Liver (tissue), 8 donors: ENCODE measurements at regions not wholly inside any gene's neighbourhood (a gene's known extent, or its start where the extent isn't known, plus 50 kb on each side); places are given as distances from the start of the nearest gene placed in this dataset.

ENCODE experiments used
- DNase-seq: peaks from one replicate; pipeline ENCODE4 v3.0.0-alpha.2; 2017; ENCODE audit warnings: low spot score
- H3K27ac ChIP-seq, 2 donors: one replicate each; pipeline ENCODE4 v1.7.0; 2013; ENCODE audit warnings: inconsistent platforms in 2 of 2, low read length in 2 of 2, control low read depth in 1 of 2, low read depth in 1 of 2, mild to moderate bottlenecking in 1 of 2
- H3K27me3 ChIP-seq, 4 donors: one replicate each; pipeline versions ENCODE4 v1.6.1 to v1.7.0; 2013; ENCODE audit warnings: low read length in 3 of 4, inconsistent platforms in 1 of 4, mild to moderate bottlenecking in 1 of 4, moderate library complexity in 1 of 4; ENCODE audit not compliant: control insufficient read depth in 4 of 4, insufficient read depth in 4 of 4
- H3K36me3 ChIP-seq, 4 donors: one replicate each; pipeline versions ENCODE4 v1.6.1 to v1.7.0; 2013; ENCODE audit warnings: low read length in 3 of 4, mild to moderate bottlenecking in 3 of 4, low read depth in 1 of 4, moderate library complexity in 1 of 4; ENCODE audit not compliant: control insufficient read depth in 4 of 4, insufficient read depth in 3 of 4
- H3K4me1 ChIP-seq, 4 donors: one replicate each; pipeline versions ENCODE4 v1.6.1 to v1.7.0; 2013; ENCODE audit warnings: low read length in 3 of 4, mild to moderate bottlenecking in 3 of 4, moderate library complexity in 1 of 4; ENCODE audit not compliant: control insufficient read depth in 4 of 4, insufficient read depth in 4 of 4
- H3K4me3 ChIP-seq, 3 donors: one replicate each; pipeline versions ENCODE4 v1.6.1 to v1.7.0; 2013; ENCODE audit warnings: low read length in 3 of 3, control low read depth in 1 of 3, low read depth in 1 of 3, mild to moderate bottlenecking in 1 of 3
- H3K9ac ChIP-seq, 2 donors: one replicate each; pipeline ENCODE4 v1.7.0; 2013; ENCODE audit warnings: low read length in 2 of 2, mild to moderate bottlenecking in 2 of 2, moderate library complexity in 2 of 2, control low read depth in 1 of 2, low read depth in 1 of 2
- H3K9me3 ChIP-seq, 4 donors: one replicate each; pipeline versions ENCODE4 v1.6.1 to v1.7.0; 2013; ENCODE audit warnings: low read length in 3 of 4; ENCODE audit not compliant: control insufficient read depth in 4 of 4
- EGR1 ChIP-seq, 2 donors: IDR thresholded peaks; 2 replicates each; pipeline ENCODE4 v1.6.1; 2016 to 2018; ENCODE audit warnings: antibody characterized with exemption in 2 of 2, low read depth in 2 of 2
- FOXA1 ChIP-seq: IDR thresholded peaks from 2 replicates; pipeline ENCODE4 v1.6.1; 2016; ENCODE audit warnings: antibody characterized with exemption
- FOXA2 ChIP-seq: IDR thresholded peaks from 2 replicates; pipeline ENCODE4 v1.6.1; 2016; ENCODE audit warnings: antibody characterized with exemption
- GABPA ChIP-seq, 2 donors: IDR thresholded peaks in 1 of 2; conservative IDR thresholded peaks in 1 of 2; 2 replicates each; pipeline ENCODE4 v1.6.1; 2016; ENCODE audit warnings: antibody characterized with exemption in 2 of 2, mild to moderate bottlenecking in 1 of 2, moderate library complexity in 1 of 2
- HNF4G ChIP-seq: IDR thresholded peaks from 2 replicates; pipeline ENCODE4 v1.6.1; 2016; ENCODE audit warnings: antibody characterized with exemption
- NR2F2 ChIP-seq: IDR thresholded peaks from 2 replicates; pipeline ENCODE4 v1.6.1; 2016; ENCODE audit warnings: antibody characterized with exemption
- RAD21 ChIP-seq, 2 donors: IDR thresholded peaks; 2 replicates each; pipeline ENCODE4 v1.6.1; 2016; ENCODE audit warnings: antibody characterized with exemption in 2 of 2, mild to moderate bottlenecking in 2 of 2
- RXRA ChIP-seq, 2 donors: IDR thresholded peaks; 2 replicates each; pipeline ENCODE4 v1.6.1; 2017 to 2018; ENCODE audit warnings: antibody characterized with exemption in 2 of 2, mild to moderate bottlenecking in 1 of 2
- SP1 ChIP-seq: IDR thresholded peaks from 2 replicates; pipeline ENCODE4 v1.6.1; 2018; ENCODE audit warnings: antibody characterized with exemption, mild to moderate bottlenecking
- TAF1 ChIP-seq: conservative IDR thresholded peaks from 2 replicates; pipeline ENCODE4 v1.6.1; 2016; ENCODE audit warnings: antibody characterized with exemption, mild to moderate bottlenecking
- YY1 ChIP-seq: IDR thresholded peaks from 2 replicates; pipeline ENCODE4 v1.6.1; 2016; ENCODE audit warnings: antibody characterized with exemption, mild to moderate bottlenecking
- WGBS: extraction: QIAGEN DNeasy Blood & Tissue Kit; methylation state at CpG from one replicate; pipeline ENCODE4 v1.1.7; 2013; 5-methylcytosine and 5-hydroxymethylcytosine counted together
- TF ChIP-seq, protein P1 (sequence below): IDR thresholded peaks from 2 replicates; pipeline ENCODE4 v1.6.1; 2016; ENCODE audit warnings: antibody characterized with exemption
- TF ChIP-seq, protein P2 (sequence below): IDR thresholded peaks from 2 replicates; pipeline ENCODE4 v1.6.1; 2016; ENCODE audit warnings: antibody characterized with exemption, mild to moderate bottlenecking
- TF ChIP-seq, protein P3 (sequence below): fragments of 150-350 bp; IDR thresholded peaks from 2 replicates; pipeline ENCODE4 v1.5.1; 2017; ENCODE audit warnings: improper control_type of control experiment, low read depth, low read length; ENCODE audit not compliant: missing input control
- TF ChIP-seq, protein P4 (sequence below): IDR thresholded peaks from 2 replicates; pipeline ENCODE4 v1.6.1; 2016; ENCODE audit warnings: antibody characterized with exemption
- donor health status: healthy.
- donor health status: healthy.
- donor health status: healthy.
- donor health status: healthy.
- donor health status: healthy.

DNA sequence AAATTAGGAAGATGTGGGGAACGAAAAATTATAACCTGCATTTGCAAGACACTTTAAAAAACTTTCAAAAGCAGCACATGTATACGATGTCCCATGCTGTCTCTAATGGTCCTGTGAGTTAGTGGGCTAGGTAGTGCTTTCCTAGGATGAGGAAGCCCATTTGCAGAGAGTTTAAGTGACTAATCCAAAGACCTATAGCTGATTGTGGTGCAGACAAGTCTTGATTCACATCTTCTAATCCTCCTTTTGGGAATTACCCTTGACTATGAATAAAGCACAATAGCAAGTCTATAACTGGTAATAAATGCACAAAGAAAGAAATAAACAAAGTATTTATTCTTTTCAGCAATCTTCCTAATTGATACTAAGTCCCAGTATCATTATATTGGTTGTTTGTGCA, 234.6 kb upstream of the FANCL start:
- H3K4me1 ChIP-seq: no peaks in the 10 kb centered on the region
- TF ChIP-seq RXRA (IDR thresholded peaks at IDR 0.05) (no peak), RAD21 (IDR thresholded peaks at IDR 0.05) (no peak), NR2F2 (no peak), EGR1 (IDR thresholded peaks at IDR 0.05; ENCODE audit: low read depth in 2 of 2) (no peak), FOXA1 (no peak), GABPA (IDR thresholded peaks at IDR 0.05 in 1 of 2, conservative IDR thresholded peaks at IDR 0.05 in 1 of 2) (no peak), HNF4G (no peak), YY1 (no peak), FOXA2 (no peak), SP1 (no peak), TAF1 (no peak)
- TF ChIP-seq, protein P1, sequence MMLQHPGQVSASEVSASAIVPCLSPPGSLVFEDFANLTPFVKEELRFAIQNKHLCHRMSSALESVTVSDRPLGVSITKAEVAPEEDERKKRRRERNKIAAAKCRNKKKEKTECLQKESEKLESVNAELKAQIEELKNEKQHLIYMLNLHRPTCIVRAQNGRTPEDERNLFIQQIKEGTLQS: no peak
- TF ChIP-seq, protein P2, sequence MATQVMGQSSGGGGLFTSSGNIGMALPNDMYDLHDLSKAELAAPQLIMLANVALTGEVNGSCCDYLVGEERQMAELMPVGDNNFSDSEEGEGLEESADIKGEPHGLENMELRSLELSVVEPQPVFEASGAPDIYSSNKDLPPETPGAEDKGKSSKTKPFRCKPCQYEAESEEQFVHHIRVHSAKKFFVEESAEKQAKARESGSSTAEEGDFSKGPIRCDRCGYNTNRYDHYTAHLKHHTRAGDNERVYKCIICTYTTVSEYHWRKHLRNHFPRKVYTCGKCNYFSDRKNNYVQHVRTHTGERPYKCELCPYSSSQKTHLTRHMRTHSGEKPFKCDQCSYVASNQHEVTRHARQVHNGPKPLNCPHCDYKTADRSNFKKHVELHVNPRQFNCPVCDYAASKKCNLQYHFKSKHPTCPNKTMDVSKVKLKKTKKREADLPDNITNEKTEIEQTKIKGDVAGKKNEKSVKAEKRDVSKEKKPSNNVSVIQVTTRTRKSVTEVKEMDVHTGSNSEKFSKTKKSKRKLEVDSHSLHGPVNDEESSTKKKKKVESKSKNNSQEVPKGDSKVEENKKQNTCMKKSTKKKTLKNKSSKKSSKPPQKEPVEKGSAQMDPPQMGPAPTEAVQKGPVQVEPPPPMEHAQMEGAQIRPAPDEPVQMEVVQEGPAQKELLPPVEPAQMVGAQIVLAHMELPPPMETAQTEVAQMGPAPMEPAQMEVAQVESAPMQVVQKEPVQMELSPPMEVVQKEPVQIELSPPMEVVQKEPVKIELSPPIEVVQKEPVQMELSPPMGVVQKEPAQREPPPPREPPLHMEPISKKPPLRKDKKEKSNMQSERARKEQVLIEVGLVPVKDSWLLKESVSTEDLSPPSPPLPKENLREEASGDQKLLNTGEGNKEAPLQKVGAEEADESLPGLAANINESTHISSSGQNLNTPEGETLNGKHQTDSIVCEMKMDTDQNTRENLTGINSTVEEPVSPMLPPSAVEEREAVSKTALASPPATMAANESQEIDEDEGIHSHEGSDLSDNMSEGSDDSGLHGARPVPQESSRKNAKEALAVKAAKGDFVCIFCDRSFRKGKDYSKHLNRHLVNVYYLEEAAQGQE: no peak
- TF ChIP-seq, protein P3, sequence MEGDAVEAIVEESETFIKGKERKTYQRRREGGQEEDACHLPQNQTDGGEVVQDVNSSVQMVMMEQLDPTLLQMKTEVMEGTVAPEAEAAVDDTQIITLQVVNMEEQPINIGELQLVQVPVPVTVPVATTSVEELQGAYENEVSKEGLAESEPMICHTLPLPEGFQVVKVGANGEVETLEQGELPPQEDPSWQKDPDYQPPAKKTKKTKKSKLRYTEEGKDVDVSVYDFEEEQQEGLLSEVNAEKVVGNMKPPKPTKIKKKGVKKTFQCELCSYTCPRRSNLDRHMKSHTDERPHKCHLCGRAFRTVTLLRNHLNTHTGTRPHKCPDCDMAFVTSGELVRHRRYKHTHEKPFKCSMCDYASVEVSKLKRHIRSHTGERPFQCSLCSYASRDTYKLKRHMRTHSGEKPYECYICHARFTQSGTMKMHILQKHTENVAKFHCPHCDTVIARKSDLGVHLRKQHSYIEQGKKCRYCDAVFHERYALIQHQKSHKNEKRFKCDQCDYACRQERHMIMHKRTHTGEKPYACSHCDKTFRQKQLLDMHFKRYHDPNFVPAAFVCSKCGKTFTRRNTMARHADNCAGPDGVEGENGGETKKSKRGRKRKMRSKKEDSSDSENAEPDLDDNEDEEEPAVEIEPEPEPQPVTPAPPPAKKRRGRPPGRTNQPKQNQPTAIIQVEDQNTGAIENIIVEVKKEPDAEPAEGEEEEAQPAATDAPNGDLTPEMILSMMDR: no peak
- TF ChIP-seq, protein P4, sequence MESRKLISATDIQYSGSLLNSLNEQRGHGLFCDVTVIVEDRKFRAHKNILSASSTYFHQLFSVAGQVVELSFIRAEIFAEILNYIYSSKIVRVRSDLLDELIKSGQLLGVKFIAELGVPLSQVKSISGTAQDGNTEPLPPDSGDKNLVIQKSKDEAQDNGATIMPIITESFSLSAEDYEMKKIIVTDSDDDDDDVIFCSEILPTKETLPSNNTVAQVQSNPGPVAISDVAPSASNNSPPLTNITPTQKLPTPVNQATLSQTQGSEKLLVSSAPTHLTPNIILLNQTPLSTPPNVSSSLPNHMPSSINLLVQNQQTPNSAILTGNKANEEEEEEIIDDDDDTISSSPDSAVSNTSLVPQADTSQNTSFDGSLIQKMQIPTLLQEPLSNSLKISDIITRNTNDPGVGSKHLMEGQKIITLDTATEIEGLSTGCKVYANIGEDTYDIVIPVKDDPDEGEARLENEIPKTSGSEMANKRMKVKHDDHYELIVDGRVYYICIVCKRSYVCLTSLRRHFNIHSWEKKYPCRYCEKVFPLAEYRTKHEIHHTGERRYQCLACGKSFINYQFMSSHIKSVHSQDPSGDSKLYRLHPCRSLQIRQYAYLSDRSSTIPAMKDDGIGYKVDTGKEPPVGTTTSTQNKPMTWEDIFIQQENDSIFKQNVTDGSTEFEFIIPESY: no peak
- no peak overlapping the region for H3K9ac ChIP-seq
- DNase-seq: no peak
- no peak overlapping the region for H3K27ac ChIP-seq
- no peaks in the 10 kb centered on the region for H3K9me3 ChIP-seq
- H3K27me3 ChIP-seq: peaks cover 0 to 2% (median 0%) of the 10 kb centered on the region in 4 donors
- WGBS: 77% methylated on average over 2 of the region's 2 CpGs
- no peaks in the 10 kb centered on the region for H3K36me3 ChIP-seq
- no peak overlapping the region for H3K4me3 ChIP-seq

DNA sequence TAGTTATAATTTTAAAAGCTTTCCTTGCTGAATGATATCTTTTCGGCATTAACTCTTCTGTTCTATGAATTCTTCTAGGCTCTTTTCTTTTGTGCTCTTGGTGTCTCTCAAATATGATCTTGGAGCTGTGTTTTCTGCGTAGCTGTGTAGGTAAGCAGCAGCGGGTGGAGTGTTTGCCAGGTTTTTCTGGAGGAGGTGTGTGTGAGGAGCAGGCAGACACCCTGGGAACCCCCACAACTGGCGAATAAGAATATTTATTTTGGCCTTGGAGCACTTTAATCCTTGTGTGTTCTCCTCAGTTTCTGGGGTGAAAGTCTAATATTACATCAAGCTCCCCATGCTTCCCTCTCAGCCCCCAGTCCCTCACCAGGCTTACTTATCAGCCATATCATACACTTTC, 232.0 kb upstream of the FANCL start:
- no peak for DNase-seq
- peaks cover 0 to 2% (median 0%) of the 10 kb centered on the region in 4 donors for H3K27me3 ChIP-seq
- no peak overlapping the region for H3K27ac ChIP-seq
- no peak overlapping the region for H3K9ac ChIP-seq
- no peak overlapping the region for H3K4me3 ChIP-seq
- WGBS: 80% methylated on average over 4 of the region's 4 CpGs
- H3K4me1 ChIP-seq: no peaks in the 10 kb centered on the region
- H3K9me3 ChIP-seq: no peaks in the 10 kb centered on the region
- no peak for TF ChIP-seq SP1
- no peaks in the 10 kb centered on the region for H3K36me3 ChIP-seq
